Activated CD8-positive, alpha-beta memory T cell treated with anti-CD3 and anti-CD28 coated beads, Interleukin-2, amount 50 U/mL, for 24 hours (primary cell): ENCODE measurements at regions not wholly inside any gene's neighbourhood (a gene's known extent, or its start where the extent isn't known, plus 50 kb on each side); places are given as distances from the start of the nearest gene placed in this dataset.
"Not testable (repeated sequence)": the region's sequence is repeated elsewhere in the genome, so short reads cannot be mapped to it uniquely, and the experiment has no call there.

Experiments used
- DNase-seq: peaks from one replicate; pipeline ENCODE4 v3.0.0-alpha.2; 2020; ENCODE audit errors: extremely low read depth

- DNase-seq: no peak
Observed at GRCh38 chr4:170700064-170700463, 610.3 kb upstream of the AADAT start.

GRCh38 chr4:170698334-170698733, 608.6 kb upstream of the AADAT start:
- no peak for DNase-seq

- no peak for DNase-seq
Observed at GRCh38 chr4:170697845-170698244, 608.1 kb upstream of the AADAT start.

- no peak for DNase-seq
Observed at GRCh38 chr4:170697045-170697444, 607.3 kb upstream of the AADAT start.

- DNase-seq: no peak
Observed at GRCh38 chr4:170691168-170691567, 601.4 kb upstream of the AADAT start.

- DNase-seq: no peak
Observed at GRCh38 chr4:170687751-170688150, 598.0 kb upstream of the AADAT start.

- not testable (repeated sequence) for DNase-seq
Observed at GRCh38 chr4:170685701-170686100, 595.9 kb upstream of the AADAT start.

GRCh38 chr4:170682558-170683294, 593.0 kb upstream of the AADAT start:
- no peak for DNase-seq

GRCh38 chr4:170682087-170682486, 592.3 kb upstream of the AADAT start:
- DNase-seq: not testable (repeated sequence)

GRCh38 chr4:170675568-170676262, 586.0 kb upstream of the AADAT start:
- DNase-seq: no peak

GRCh38 chr4:170674176-170674575, 584.4 kb upstream of the AADAT start:
- no peak for DNase-seq

GRCh38 chr4:170672381-170672965, 582.7 kb upstream of the AADAT start:
- no peak for DNase-seq

- no peak for DNase-seq
Observed at GRCh38 chr4:170671171-170671570, 581.4 kb upstream of the AADAT start.

GRCh38 chr4:170667814-170668213, 578.1 kb upstream of the AADAT start:
- DNase-seq: no peak

- DNase-seq: no peak
Observed at GRCh38 chr4:170666909-170667308, 577.2 kb upstream of the AADAT start.

GRCh38 chr4:170662250-170662649, 572.5 kb upstream of the AADAT start:
- DNase-seq: no peak

- DNase-seq: no peak
Observed at GRCh38 chr4:170657761-170658160, 568.0 kb upstream of the AADAT start.

GRCh38 chr4:170656506-170656905, 566.8 kb upstream of the AADAT start:
- DNase-seq: no peak

- DNase-seq: no peak
Observed at GRCh38 chr4:170652571-170652970, 562.8 kb upstream of the AADAT start.

- DNase-seq: no peak
Observed at GRCh38 chr4:170651786-170652185, 562.0 kb upstream of the AADAT start.

GRCh38 chr4:170627418-170627817, 537.7 kb upstream of the AADAT start:
- no peak for DNase-seq

- no peak for DNase-seq
Observed at GRCh38 chr4:170623899-170624298, 534.1 kb upstream of the AADAT start.

- DNase-seq: no peak
Observed at GRCh38 chr4:170610434-170610833, 520.7 kb upstream of the AADAT start.
